ENCODE measurements at regions not wholly inside any gene's neighbourhood (a gene's known extent, or its start where the extent isn't known, plus 50 kb on each side); places are given as distances from the start of the nearest gene placed in this dataset.
"Not testable (repeated sequence)": the region's sequence is repeated elsewhere in the genome, so short reads cannot be mapped to it uniquely, and the experiment has no call there.

DNA sequence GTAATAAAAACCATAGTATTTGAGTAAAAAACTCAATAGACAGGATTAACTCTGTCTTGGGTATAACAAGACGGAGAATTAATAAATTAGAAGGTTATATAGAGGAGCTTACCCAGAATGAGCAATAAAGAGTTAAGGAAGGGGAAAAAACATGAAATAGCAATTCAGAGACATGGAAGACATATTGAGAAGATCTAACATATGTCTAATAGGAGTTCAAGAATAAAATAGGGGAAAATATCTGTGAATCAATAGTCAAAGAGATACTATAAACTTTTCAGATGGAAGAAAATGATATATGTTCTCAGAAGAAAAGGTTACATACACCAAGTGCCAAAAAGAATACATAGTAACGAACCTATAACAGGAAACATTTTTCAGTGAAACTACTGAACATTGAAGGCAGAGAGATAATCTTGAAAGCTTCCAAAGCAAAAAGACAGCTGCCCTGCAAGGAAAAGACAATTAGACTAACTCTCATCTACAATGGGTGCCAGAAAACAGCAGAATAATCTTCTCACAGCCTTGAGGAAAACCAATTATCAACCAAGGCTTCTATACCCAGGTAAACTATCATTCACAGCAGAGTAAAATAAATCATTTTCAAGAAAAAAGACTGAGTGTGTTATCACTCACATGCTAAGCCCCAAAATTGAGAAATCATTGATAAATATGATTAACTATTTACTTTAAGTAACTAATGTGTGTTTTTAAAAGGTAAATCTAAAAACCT is 106.0 kb downstream of the ENC1 start:
- DNase-seq, result no peak

DNA sequence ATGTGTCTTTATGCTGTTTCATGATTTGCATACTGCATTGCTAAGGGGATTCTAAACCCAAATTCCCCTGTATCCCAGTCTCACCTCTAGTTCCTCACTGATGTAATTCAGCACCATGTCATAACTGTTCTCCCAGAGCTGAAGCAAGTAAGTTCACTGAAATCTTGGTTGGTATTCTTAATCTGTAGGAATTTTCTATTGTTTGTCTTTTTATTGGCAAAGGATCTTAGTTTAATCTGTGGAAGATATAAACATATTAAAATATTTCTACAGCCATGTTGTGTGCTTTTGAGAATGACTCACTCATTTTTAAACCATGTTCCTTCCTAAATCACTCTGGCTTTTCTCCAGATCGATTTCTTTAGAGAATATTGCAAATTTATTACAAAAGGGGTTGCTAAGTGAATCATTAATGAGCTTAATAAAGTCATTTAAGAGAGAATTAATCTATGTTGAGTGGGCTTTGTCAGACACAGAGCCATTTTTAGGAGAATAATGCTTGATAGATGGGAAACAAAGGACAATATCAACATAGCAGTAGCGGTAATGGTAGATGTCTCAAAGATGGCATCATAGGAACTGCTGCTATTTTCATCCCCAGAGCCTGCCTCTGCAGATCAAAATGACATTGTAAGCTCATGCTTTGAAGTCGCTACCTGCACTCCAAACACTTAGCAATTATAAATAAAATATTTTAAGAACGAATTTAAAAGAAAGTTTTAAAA is 110.0 kb downstream of the ENC1 start:
- DNase-seq, result no peak

- DNase-seq, result no peak
These were observed 111.4 kb downstream of the ENC1 start for GRCh38 chr5:74529101-74529500.

DNA sequence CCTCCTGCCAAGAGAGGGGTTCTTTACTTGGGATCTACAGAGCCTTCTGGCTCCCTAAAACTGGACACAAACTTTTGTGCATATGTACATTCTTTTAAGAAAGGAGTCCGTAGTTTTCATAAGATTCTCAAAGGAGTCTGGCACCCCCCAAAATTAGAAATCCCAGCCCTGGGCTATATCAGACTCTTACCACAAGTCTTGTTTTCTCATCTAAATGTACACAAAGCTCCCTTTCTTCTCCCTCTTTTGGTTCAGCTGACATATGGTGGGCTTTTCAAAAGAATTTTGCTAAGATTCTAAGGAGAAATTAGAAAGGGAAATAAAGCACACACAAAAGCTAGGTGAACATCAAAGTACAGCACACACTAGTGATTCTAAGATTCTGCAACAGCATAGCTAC is 114.4 kb downstream of the ENC1 start:
- no peak for DNase-seq

DNA sequence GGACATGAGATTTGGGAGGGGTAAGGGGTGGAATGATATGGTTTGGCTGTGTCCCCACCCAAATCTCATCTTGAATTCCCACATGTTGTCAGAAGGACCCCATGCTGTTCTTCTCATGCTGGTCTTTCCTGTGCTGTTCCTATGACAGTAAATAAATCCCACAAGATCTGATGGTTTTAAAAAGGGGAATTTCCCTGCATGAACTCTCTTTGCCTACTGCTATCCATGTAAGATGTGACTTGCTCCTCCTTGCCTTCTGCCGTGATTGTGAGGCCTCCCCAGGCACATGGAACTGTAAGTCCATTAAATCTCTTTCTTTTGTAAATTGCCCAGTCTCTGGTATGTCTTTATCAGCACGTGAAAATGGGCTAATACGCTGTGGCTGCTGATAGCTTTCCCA is 115.8 kb downstream of the ENC1 start:
- not testable (repeated sequence) for DNase-seq

DNA sequence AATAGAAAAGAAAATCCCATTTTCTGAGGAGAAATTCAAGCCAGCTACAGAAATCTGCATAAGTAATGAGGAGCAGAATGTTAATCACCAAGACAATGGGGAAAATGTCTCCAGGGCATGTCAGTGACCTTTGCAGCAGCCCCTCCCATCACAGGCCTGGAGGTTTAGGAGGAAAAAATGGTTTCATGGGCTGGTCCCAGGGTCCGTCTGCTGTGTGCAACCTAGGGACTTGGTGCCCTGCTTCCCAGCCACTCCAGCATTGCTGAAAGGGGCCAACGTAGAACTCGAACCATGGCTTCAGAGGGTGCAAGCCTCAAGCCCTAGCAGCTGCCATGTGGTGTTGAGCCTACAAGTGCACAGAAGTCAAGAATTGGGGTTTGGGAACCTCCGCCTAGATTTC is 116.8 kb downstream of the ENC1 start:
- DNase-seq, result not testable (repeated sequence)

- not testable (repeated sequence) for DNase-seq
These were observed 117.7 kb downstream of the ENC1 start for GRCh38 chr5:74522838-74523237.

GRCh38 chr5:74521401-74521800 is 119.1 kb downstream of the ENC1 start:
- DNase-seq, result no peak

GRCh38 chr5:74519679-74520078 is 120.8 kb downstream of the ENC1 start:
- no peak for DNase-seq

DNA sequence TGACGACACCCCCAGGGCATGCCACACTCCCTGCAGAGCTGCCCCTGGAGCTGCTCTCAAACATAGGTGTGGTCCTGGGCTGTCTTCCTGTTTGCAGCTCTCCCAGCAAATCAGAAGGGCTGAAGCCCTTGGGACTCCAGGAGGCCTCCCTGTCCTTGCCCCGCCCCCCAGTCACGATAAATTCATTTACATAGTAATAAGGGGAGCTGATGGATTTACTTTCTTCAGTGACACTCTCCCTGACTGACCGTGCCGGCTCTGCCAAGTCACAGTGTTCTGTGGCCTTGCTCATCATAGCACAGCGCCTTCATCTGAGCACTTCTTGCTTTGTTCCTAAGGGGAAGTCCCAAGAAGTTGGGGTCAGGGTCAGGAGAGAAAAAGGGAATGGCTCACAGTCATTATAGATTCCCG is 121.4 kb downstream of the ENC1 start:
- no peak for DNase-seq

DNA sequence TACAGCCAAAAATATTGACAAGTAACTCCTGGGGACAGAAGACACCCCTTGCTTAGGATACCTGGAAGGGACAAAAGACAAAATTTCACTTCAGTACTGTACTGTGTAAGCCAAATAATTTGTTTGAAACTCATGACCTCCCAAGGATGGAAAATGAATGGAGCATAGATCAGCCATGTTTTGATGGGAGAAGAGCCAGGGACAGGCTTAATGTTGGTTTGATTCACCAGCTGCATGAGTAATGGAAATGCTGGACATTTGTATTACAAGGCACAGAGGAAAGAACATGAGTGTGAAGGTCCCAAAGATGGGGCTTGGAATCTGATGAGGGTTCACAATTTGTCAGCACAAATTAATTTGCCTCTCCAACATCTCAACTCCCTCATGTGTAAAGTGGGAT is 122.8 kb downstream of the ENC1 start:
- no peak for DNase-seq

DNA sequence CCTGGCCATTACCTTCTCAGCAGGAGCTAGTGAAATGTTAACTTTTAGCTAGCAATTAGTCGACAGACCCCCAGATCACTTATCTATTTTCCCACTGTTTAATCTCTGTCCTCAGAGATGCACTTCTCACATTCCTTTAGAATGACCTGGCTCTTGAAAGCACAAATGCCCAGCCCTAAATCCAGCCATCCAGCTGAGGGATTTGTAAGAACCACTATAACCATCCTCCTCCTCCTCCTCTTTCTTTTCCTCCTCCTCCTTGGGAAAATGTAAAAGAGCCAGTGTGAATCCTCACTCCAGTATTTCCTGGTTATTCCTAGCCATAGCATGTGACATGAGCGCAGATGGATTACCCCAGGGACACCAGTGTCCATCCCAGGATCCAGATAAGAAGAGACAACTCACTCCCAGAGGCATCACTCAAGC is 124.3 kb downstream of the ENC1 start:
- DNase-seq, result no peak

DNA sequence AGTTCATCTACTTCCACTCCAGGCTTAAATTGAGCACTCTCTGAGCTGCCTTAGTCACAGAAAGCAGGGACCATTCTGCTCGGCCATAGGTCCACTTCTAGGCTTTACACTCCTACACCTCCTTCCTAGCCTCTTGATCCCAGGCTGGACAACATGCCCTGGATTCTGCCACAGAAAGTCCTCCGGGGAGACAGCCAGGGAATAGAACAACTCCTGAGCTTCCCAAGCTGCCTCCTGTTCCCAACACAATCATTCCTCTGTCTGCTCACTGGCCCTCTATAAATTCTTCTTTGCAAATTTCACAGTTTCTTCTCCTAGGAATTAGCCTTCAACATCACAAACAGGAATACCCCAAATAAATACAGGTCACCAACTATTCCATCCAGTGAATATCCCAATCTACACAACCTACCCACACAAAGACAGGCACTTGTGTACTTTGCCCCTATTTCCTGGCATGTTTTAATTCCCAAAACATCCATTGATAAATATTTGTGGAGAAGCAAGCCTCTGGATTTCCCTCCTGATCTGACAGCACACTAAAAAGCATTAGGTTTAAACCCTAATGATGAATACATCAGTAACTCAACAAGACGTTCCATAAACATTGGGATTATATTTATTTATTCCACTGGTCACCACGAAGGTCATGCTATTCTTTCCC is 125.5 kb downstream of the ENC1 start:
- no peak for DNase-seq

- not testable (repeated sequence) for DNase-seq
These were observed 128.8 kb downstream of the ENC1 start for GRCh38 chr5:74511770-74512169.

DNA sequence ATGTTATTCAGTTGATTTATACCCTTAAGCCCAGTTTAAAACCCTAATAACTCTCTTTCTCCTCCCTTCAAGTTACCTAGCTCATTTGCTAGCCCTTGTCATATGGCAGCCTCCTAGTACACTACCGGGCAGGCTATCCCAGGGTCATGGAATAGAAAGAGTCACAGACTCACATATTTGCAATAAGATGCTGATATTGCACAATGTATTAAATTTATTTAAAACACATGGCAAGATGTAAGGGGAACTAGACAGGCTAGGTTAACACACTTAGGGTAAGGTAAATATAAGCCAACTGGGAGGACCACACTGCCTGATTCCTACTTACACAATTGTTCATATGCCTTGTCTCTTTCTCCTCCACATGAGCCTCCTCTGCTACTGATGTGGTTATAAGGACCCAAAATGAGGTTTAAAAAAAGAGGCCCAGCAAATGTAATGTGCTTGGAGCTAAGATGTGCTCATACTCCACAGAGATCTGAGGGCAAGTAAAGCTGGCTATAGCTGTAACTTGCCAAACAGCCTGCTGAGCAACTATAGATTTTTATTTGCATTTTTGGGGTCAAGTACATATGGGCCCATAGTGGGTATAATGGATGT is 130.0 kb downstream of the ENC1 start:
- no peak for DNase-seq

- no peak for DNase-seq
These were observed 133.0 kb downstream of the ENC1 start for GRCh38 chr5:74507370-74508005.

DNA sequence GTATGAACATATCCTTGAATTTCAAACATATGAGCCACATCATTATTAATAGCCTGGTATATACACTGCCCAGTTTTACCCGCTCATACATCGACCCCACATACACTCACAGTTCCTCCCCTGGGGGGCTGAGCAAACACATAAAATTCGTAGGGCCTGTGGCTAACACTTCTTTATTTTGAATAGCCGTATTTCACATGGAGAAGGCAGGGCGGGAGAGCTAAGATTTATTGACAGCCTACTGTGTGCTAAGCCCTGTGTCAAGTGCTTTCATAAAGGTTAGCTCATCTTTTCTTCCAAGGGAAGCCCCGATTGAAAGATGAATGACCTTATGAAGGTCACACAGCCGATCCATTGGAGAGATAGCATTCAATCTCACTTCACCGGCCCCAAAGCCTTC is 134.4 kb downstream of the ENC1 start:
- no peak for DNase-seq

GRCh38 chr5:74504463-74504862 is 136.1 kb downstream of the ENC1 start:
- DNase-seq, result no peak

GRCh38 chr5:74502479-74502950 is 138.0 kb downstream of the ENC1 start:
- peak; percentile 15 for DNase-seq

GRCh38 chr5:74501674-74502478 is 138.7 kb downstream of the ENC1 start:
- DNase-seq, result no peak

Data from muscle of arm (tissue), 1 donor.